HG02571 (cell line): ENCODE measurements at regions not wholly inside any gene's neighbourhood (a gene's known extent, or its start where the extent isn't known, plus 50 kb on each side); places are given as distances from the start of the nearest gene placed in this dataset.
"Not testable (repeated sequence)": the region's sequence is repeated elsewhere in the genome, so short reads cannot be mapped to it uniquely, and the experiment has no call there.

Source experiments
- ATAC-seq: cut with Tn5 transposase; IDR thresholded peaks from one replicate; pipeline ENCODE4 v1.9.1; 2021; ENCODE audit warnings: mild to moderate bottlenecking, moderate library complexity; ENCODE audit not compliant: unreplicated experiment

- no peak for ATAC-seq
Observed at GRCh38 chr12:19624491-19624890, 185.2 kb downstream of the AEBP2 start.

GRCh38 chr12:19625551-19625950 is 186.3 kb downstream of the AEBP2 start:
- ATAC-seq: not testable (repeated sequence)

GRCh38 chr12:19627719-19628118 is 188.4 kb downstream of the AEBP2 start:
- no peak for ATAC-seq

GRCh38 chr12:19630536-19630935 is 191.2 kb downstream of the AEBP2 start:
- ATAC-seq: no peak

- ATAC-seq: no peak
Observed at GRCh38 chr12:19633194-19633593, 193.9 kb downstream of the AEBP2 start.

GRCh38 chr12:19633641-19634040 is 194.3 kb downstream of the AEBP2 start:
- ATAC-seq: no peak

GRCh38 chr12:19639781-19640415 is 200.6 kb downstream of the AEBP2 start:
- no peak for ATAC-seq

GRCh38 chr12:19641235-19642080 is 202.2 kb downstream of the AEBP2 start:
- ATAC-seq: no peak

GRCh38 chr12:19642345-19642744 is 203.1 kb downstream of the AEBP2 start:
- no peak for ATAC-seq

- no peak for ATAC-seq
Observed at GRCh38 chr12:19643635-19644034, 204.3 kb downstream of the AEBP2 start.

GRCh38 chr12:19644571-19644970 is 205.3 kb downstream of the AEBP2 start:
- ATAC-seq: no peak

GRCh38 chr12:19645823-19646222 is 206.5 kb downstream of the AEBP2 start:
- no peak for ATAC-seq

- ATAC-seq: no peak
Observed at GRCh38 chr12:19646599-19646998, 207.3 kb downstream of the AEBP2 start.

- ATAC-seq: no peak
Observed at GRCh38 chr12:19647806-19648556, 208.7 kb downstream of the AEBP2 start.

- no peak for ATAC-seq
Observed at GRCh38 chr12:19648591-19648990, 209.3 kb downstream of the AEBP2 start.

GRCh38 chr12:19652386-19652785 is 213.1 kb downstream of the AEBP2 start:
- no peak for ATAC-seq

GRCh38 chr12:19654650-19655376 is 215.5 kb downstream of the AEBP2 start:
- no peak for ATAC-seq

GRCh38 chr12:19657118-19657731 is 217.9 kb downstream of the AEBP2 start:
- ATAC-seq: no peak

- ATAC-seq: no peak
Observed at GRCh38 chr12:19657732-19658130, 218.4 kb downstream of the AEBP2 start.

- ATAC-seq: no peak
Observed at GRCh38 chr12:19659086-19659485, 219.8 kb downstream of the AEBP2 start.

- no peak for ATAC-seq
Observed at GRCh38 chr12:19659501-19659900, 220.2 kb downstream of the AEBP2 start.
